SK-N-SH treated with all-trans-retinoic acid at 6 μM for 48 hours (cell line): ENCODE measurements at regions not wholly inside any gene's neighbourhood (a gene's known extent, or its start where the extent isn't known, plus 50 kb on each side); places are given as distances from the start of the nearest gene placed in this dataset.

ENCODE experiments used
- ATAC-seq: fragments of 200-7000 bp; cut with Tn5 transposase; 3 replicates; pipeline ENCODE4 v1.9.1; 2020; ENCODE audit warnings: mild to moderate bottlenecking, moderate library complexity
- BACH2 ChIP-seq: fragments of 250-450 bp; sonication (Bioruptor Pico); IDR thresholded peaks from 2 replicates; pipeline ENCODE4 v1.9.0; 2021; ENCODE audit warnings: mild to moderate bottlenecking, borderline replicate concordance
- CSDC2 ChIP-seq: fragments of 250-450 bp; sonication (Bioruptor Pico); IDR thresholded peaks from 2 replicates; pipeline ENCODE4 v1.5.0; 2020; ENCODE audit warnings: mild to moderate bottlenecking, moderate library complexity
- ESRRG ChIP-seq: fragments of 250-450 bp; sonication (Bioruptor Pico); IDR thresholded peaks from 2 replicates; pipeline ENCODE4 v1.6.1; 2021; ENCODE audit warnings: mild to moderate bottlenecking
- ISL1 ChIP-seq: fragments of 250-450 bp; sonication (Bioruptor Pico); IDR thresholded peaks from 2 replicates; pipeline ENCODE4 v2.1.2; 2022; ENCODE audit warnings: mild to moderate bottlenecking, moderate library complexity
- OSR1 ChIP-seq: fragments of 250-450 bp; sonication (Bioruptor Pico); IDR thresholded peaks from 2 replicates; pipeline ENCODE4 v1.8.0; 2022; ENCODE audit warnings: moderate library complexity, mild to moderate bottlenecking, inconsistent platforms
- PPARA ChIP-seq: fragments of 250-450 bp; sonication (Bioruptor Pico); IDR thresholded peaks from 2 replicates; pipeline ENCODE4 v1.5.0; 2020; ENCODE audit warnings: mild to moderate bottlenecking, borderline replicate concordance
- RARB ChIP-seq: fragments of 250-450 bp; sonication (Bioruptor Pico); IDR thresholded peaks from 2 replicates; pipeline ENCODE4 v1.8.0; 2021; ENCODE audit warnings: mild to moderate bottlenecking, moderate library complexity
- SNAI2 ChIP-seq: fragments of 250-450 bp; sonication (Bioruptor Pico); IDR thresholded peaks from 2 replicates; pipeline ENCODE4 v1.5.0; 2020; ENCODE audit warnings: mild to moderate bottlenecking, moderate library complexity
- TCF4 ChIP-seq: fragments of 250-450 bp; sonication (Bioruptor Pico); IDR thresholded peaks from 2 replicates; pipeline ENCODE4 v1.8.0; 2021; ENCODE audit warnings: mild to moderate bottlenecking, moderate library complexity, borderline replicate concordance
- TOX ChIP-seq: fragments of 250-450 bp; sonication (Bioruptor Pico); IDR thresholded peaks from 2 replicates; pipeline ENCODE4 v1.8.0; 2021; ENCODE audit warnings: mild to moderate bottlenecking, moderate library complexity, borderline replicate concordance
- ZFP30 ChIP-seq: fragments of 450-650 bp; formaldehyde crosslinking; IDR thresholded peaks from 2 replicates; pipeline ENCODE4 v1.5.0; 2022; ENCODE audit warnings: mild to moderate bottlenecking, moderate library complexity
- ZNF70 ChIP-seq: fragments of 450-650 bp; formaldehyde crosslinking; IDR thresholded peaks from 2 replicates; pipeline ENCODE4 v1.5.0; 2020; ENCODE audit warnings: mild to moderate bottlenecking, moderate library complexity
- TF ChIP-seq, protein P1 (sequence below): fragments of 250-450 bp; sonication (Bioruptor Pico); IDR thresholded peaks from 2 replicates; pipeline ENCODE4 v1.5.0; 2020; ENCODE audit warnings: mild to moderate bottlenecking, moderate library complexity
- TF ChIP-seq, protein P2 (sequence below): fragments of 250-450 bp; sonication (Bioruptor Pico); IDR thresholded peaks from 2 replicates; pipeline ENCODE4 v1.5.1; 2021; ENCODE audit warnings: mild to moderate bottlenecking, moderate library complexity
- TF ChIP-seq, protein P3 (sequence below): fragments of 250-450 bp; sonication (Bioruptor Pico); IDR thresholded peaks from 2 replicates; pipeline ENCODE4 v1.5.1; 2020; ENCODE audit warnings: low read depth, mild to moderate bottlenecking, moderate library complexity
- TF ChIP-seq, protein P4 (sequence below): fragments of 250-450 bp; sonication (Bioruptor Pico); IDR thresholded peaks from 2 replicates; pipeline ENCODE4 v1.8.0; 2020; ENCODE audit warnings: mild to moderate bottlenecking, moderate library complexity, borderline replicate concordance

DNA sequence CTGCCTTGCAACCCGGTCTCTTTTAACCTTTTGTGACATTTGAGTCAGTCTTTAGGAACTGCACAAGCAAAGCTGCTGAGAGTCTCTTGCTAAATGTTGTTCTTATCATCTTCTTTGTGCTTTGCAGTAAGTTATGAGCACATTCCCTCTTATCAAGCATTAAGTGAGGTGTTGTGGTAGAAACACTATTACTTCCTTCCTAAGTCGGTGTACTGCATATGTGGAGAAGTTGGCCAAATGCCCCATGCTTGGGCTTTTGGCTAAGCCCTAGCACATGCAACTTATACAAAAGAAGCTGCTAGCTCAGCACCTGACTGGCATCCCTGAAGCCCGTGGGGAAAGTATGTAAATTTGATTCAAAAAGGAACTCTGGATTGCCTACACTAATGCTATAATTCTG lies 136.5 kb upstream of the RBMS3 start:
- TF ChIP-seq ESRRG (no peak), PPARA (CRISPR knock-in tag) (no peak), TOX (CRISPR knock-in tag) (no peak), ISL1 (CRISPR knock-in tag) (no peak), RARB (no peak)
- no peak; the same call in 1 of the 3 replicates for ATAC-seq

DNA sequence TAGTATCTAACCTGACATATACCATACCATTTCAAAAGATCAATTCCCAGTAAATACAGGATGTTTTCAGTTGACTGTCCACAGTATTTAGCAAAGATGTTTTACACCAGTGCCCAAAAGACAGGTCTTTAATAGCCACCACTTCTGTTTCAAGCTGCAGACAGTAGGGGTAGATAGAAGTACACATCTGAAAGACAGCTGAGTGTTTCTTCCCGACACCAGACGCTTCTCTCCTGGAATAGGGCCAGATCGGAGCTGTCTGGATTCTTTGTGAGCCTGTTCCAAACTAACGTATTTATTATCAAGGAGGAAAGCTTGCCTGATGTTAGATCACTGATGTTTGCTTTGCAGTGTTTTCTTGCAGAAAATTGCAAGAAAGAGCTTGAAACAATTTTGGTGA lies 136.1 kb upstream of the RBMS3 start:
- TF ChIP-seq, protein P1, sequence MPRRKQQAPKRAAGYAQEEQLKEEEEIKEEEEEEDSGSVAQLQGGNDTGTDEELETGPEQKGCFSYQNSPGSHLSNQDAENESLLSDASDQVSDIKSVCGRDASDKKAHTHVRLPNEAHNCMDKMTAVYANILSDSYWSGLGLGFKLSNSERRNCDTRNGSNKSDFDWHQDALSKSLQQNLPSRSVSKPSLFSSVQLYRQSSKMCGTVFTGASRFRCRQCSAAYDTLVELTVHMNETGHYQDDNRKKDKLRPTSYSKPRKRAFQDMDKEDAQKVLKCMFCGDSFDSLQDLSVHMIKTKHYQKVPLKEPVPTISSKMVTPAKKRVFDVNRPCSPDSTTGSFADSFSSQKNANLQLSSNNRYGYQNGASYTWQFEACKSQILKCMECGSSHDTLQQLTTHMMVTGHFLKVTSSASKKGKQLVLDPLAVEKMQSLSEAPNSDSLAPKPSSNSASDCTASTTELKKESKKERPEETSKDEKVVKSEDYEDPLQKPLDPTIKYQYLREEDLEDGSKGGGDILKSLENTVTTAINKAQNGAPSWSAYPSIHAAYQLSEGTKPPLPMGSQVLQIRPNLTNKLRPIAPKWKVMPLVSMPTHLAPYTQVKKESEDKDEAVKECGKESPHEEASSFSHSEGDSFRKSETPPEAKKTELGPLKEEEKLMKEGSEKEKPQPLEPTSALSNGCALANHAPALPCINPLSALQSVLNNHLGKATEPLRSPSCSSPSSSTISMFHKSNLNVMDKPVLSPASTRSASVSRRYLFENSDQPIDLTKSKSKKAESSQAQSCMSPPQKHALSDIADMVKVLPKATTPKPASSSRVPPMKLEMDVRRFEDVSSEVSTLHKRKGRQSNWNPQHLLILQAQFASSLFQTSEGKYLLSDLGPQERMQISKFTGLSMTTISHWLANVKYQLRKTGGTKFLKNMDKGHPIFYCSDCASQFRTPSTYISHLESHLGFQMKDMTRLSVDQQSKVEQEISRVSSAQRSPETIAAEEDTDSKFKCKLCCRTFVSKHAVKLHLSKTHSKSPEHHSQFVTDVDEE (CRISPR knock-in tag): 0 out of 2 replicates have a peak, but pooled peaks have one; percentile 9
- TF ChIP-seq TCF4 (CRISPR knock-in tag): peak; percentile 66; the same call in 1 of the 2 replicates
- TF ChIP-seq BACH2 (CRISPR knock-in tag): no peak
- no peak for TF ChIP-seq CSDC2 (CRISPR knock-in tag)
- TF ChIP-seq, protein P2, sequence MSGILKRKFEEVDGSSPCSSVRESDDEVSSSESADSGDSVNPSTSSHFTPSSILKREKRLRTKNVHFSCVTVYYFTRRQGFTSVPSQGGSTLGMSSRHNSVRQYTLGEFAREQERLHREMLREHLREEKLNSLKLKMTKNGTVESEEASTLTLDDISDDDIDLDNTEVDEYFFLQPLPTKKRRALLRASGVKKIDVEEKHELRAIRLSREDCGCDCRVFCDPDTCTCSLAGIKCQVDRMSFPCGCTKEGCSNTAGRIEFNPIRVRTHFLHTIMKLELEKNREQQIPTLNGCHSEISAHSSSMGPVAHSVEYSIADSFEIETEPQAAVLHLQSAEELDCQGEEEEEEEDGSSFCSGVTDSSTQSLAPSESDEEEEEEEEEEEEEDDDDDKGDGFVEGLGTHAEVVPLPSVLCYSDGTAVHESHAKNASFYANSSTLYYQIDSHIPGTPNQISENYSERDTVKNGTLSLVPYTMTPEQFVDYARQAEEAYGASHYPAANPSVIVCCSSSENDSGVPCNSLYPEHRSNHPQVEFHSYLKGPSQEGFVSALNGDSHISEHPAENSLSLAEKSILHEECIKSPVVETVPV (CRISPR knock-in tag): no peak
- TF ChIP-seq, all 23 proteins: peak for 2
- ATAC-seq: peak; percentile 93

DNA sequence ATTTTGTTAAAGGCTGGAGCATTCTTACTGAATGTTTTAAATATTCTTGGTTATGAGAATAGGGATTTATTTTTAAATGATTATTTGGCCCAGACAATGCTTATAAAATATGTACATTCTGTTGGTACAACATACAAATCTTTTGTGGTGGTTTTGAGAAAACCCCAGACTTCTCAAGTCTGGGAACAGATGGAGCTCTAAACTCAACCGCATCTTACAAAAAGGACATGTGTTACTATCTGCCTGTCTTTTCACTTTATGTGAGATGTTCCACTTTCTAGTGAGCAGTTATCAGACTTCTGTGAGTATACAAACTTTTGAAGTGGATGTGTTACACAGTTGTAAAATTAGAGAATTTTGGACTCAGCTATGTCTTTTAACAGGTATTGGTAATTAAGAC lies 135.5 kb upstream of the RBMS3 start:
- no peak; the same call in 2 of the 3 replicates for ATAC-seq
- TF ChIP-seq CSDC2 (CRISPR knock-in tag) (no peak), ISL1 (CRISPR knock-in tag) (no peak)
- TF ChIP-seq, protein P1 (CRISPR knock-in tag): no peak

DNA sequence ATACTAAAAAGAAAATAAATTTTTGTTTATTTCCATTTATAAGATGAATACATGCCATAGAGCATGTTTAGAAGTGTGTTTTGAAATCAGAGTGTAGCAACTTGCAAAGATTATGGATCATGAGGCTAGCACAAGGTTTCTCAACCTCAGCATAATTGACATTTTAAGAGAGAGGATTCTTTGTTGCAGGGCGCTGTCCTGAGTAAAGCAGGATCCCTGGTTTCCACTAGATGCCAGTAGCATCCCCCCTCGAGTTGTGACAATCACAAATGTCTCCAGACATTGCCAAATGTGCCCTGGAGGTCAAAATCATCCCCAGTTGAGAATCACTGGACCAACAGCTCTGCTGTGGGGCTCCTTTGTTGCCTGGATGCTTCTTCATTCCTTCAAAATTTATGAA lies 128.5 kb upstream of the RBMS3 start:
- TF ChIP-seq CSDC2 (CRISPR knock-in tag): no peak
- TF ChIP-seq BACH2 (CRISPR knock-in tag): no peak
- TF ChIP-seq ISL1 (CRISPR knock-in tag): no peak
- no peak for TF ChIP-seq ZNF70
- ATAC-seq: peak; percentile 57; the same call in 2 of the 3 replicates

DNA sequence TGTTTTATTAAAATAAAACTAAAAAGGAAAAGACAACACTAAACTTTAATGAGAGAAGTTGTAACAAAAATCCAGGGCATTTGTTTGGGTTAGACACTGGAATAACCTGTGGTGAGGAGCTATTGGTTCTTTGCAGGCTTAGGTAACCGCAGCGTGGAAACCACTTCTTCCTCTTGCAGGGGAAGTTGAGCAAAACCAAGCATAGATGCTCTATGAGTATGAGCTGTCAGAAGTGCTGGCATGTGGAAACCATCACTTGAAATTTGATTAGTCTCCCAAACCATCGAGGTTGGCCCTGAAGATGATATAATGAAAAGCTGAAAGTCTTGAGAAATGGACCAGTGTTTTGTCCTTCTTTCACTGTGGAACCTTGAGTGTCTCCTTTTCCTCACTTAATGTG lies 127.1 kb upstream of the RBMS3 start:
- peak; percentile 49; the same call in 2 of the 3 replicates for ATAC-seq
- TF ChIP-seq, protein P3, sequence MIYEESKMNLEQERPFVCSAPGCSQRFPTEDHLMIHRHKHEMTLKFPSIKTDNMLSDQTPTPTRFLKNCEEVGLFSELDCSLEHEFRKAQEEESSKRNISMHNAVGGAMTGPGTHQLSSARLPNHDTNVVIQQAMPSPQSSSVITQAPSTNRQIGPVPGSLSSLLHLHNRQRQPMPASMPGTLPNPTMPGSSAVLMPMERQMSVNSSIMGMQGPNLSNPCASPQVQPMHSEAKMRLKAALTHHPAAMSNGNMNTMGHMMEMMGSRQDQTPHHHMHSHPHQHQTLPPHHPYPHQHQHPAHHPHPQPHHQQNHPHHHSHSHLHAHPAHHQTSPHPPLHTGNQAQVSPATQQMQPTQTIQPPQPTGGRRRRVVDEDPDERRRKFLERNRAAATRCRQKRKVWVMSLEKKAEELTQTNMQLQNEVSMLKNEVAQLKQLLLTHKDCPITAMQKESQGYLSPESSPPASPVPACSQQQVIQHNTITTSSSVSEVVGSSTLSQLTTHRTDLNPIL (CRISPR knock-in tag): no peak
- TF ChIP-seq ISL1 (CRISPR knock-in tag) (peak; percentile 49; the same call in 1 of the 2 replicates), SNAI2 (CRISPR knock-in tag) (0 out of 2 replicates have a peak, but pooled peaks have one; percentile 56)

DNA sequence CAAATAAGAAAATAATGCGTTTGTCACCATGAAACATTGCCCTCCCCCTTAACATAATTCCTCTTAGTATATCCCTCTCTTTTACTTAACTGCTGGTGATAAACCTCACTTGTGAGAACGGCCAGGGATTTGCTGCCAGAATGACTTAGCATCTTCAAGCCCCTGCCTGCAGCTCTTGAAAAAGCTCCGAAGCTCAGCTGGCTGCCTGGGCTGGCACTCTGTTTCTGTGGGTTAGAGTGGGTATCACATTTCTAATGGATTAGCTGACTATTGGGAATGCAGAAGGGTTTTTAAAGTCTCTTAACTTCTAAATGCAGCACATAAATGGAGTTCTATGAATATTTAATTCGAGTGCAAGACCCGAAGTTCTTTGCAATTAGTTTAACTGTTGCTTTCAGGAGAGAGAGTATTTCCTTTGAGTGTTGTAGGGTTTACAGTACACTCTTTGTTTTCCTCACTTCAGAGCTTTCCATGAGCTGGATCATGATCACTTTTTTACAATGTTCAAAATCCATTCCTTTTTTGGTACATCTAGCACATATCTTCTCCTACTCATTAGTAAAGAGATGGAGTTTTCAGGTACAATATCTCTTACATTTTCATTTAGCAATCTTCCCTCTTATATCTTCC lies 124.7 kb upstream of the RBMS3 start:
- TF ChIP-seq, protein P3 (CRISPR knock-in tag): no peak
- TF ChIP-seq, protein P4, sequence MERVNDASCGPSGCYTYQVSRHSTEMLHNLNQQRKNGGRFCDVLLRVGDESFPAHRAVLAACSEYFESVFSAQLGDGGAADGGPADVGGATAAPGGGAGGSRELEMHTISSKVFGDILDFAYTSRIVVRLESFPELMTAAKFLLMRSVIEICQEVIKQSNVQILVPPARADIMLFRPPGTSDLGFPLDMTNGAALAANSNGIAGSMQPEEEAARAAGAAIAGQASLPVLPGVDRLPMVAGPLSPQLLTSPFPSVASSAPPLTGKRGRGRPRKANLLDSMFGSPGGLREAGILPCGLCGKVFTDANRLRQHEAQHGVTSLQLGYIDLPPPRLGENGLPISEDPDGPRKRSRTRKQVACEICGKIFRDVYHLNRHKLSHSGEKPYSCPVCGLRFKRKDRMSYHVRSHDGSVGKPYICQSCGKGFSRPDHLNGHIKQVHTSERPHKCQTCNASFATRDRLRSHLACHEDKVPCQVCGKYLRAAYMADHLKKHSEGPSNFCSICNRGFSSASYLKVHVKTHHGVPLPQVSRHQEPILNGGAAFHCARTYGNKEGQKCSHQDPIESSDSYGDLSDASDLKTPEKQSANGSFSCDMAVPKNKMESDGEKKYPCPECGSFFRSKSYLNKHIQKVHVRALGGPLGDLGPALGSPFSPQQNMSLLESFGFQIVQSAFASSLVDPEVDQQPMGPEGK (CRISPR knock-in tag): no peak
- no peak for TF ChIP-seq OSR1 (CRISPR knock-in tag)
- no peak for TF ChIP-seq ZFP30
- TF ChIP-seq ZNF70: no peak
- TF ChIP-seq ISL1 (CRISPR knock-in tag): no peak
- TF ChIP-seq TOX (CRISPR knock-in tag): no peak
- no peak for ATAC-seq
